Esophagus (tissue), 2 donors: ENCODE measurements at regions not wholly inside any gene's neighbourhood (a gene's known extent, or its start where the extent isn't known, plus 50 kb on each side); places are given as distances from the start of the nearest gene placed in this dataset.

Source experiments
- H3K27ac ChIP-seq, 2 donors: one replicate each; pipeline ENCODE4 v1.5.1; 2013; ENCODE audit warnings: low read depth in 2 of 2, mild to moderate bottlenecking in 2 of 2, inconsistent platforms in 1 of 2, low read length in 1 of 2, moderate library complexity in 1 of 2
- H3K27me3 ChIP-seq, 2 donors: one replicate each; pipeline ENCODE4 v1.6.1; 2013; ENCODE audit warnings: low read length in 2 of 2, control low read depth in 1 of 2, mild to moderate bottlenecking in 1 of 2; ENCODE audit not compliant: insufficient read depth in 2 of 2, control insufficient read depth in 1 of 2
- H3K36me3 ChIP-seq, 2 donors: one replicate each; pipeline ENCODE4 v1.6.1; 2013; ENCODE audit warnings: low read length in 1 of 2; ENCODE audit not compliant: control insufficient read depth in 2 of 2, insufficient read depth in 2 of 2
- H3K4me1 ChIP-seq, 2 donors: one replicate each; pipeline ENCODE4 v1.6.1; 2013; ENCODE audit warnings: low read length in 1 of 2; ENCODE audit not compliant: control insufficient read depth in 2 of 2, insufficient read depth in 2 of 2
- H3K4me3 ChIP-seq, 2 donors: one replicate each; pipeline ENCODE4 v1.5.1; 2013; ENCODE audit warnings: low read length in 2 of 2, mild to moderate bottlenecking in 2 of 2, low read depth in 1 of 2, moderate library complexity in 1 of 2
- H3K9me3 ChIP-seq, 2 donors: one replicate each; pipeline ENCODE4 v1.6.1; 2013; ENCODE audit warnings: mild to moderate bottlenecking in 2 of 2, low read depth in 1 of 2, low read length in 1 of 2, moderate library complexity in 1 of 2; ENCODE audit not compliant: control insufficient read depth in 2 of 2, insufficient read depth in 1 of 2
- WGBS, 2 donors: extraction: QIAGEN DNeasy Blood & Tissue Kit; methylation state at CpG; one replicate each; pipeline ENCODE4 v1.1.7; 2013; 5-methylcytosine and 5-hydroxymethylcytosine counted together
- donor health status: healthy with polysubstance abuse.
- donor health status: Bipolar disorder and iron deficiency.

- H3K36me3 ChIP-seq = no peaks in the 10 kb centered on the region
- WGBS, 2 donors = 80 to 85% methylated on average over 3 of the region's 3 CpGs
- no peaks in the 10 kb centered on the region for H3K27me3 ChIP-seq
- H3K9me3 ChIP-seq = no peaks in the 10 kb centered on the region
- no peak overlapping the region for H3K4me3 ChIP-seq
- no peaks in the 10 kb centered on the region for H3K4me1 ChIP-seq
- no peak overlapping the region for H3K27ac ChIP-seq
Measured at GRCh38 chr3:25040748-25041147, 387.3 kb upstream of the RARB start.

DNA sequence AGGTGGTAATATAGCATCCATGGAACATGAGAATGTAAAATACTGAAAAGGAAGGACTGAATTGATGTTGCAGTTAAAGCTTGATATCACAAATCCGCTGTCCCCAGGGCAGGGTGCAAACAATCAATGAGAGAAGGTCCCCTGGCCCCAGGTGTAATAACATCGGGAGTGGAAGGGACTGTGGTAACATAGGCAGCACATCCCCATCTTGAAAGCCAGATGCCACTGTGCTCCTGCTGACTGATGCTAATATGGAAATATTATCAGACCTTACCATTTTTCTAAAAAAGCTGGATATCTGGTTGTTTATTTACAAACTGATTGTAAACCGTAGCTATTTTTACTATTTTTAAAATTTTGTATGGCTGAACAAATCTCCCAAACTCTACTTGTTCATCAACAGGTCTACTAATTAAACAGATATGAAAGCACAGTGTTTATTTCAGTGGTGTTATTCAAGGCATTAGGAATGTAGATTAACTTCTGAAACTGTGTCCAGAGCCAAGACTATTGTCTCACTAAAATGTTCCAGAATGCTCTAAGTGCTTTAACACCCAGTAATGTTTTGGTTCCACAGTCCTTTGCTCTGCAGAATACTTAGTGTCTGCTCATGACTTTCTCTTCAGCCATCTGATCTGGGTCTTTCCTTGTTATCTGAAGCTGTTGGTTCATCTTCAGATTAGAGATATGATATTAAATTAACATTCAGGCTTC, 386.0 kb upstream of the RARB start:
- H3K4me1 ChIP-seq = no peaks in the 10 kb centered on the region
- H3K36me3 ChIP-seq = no peaks in the 10 kb centered on the region
- no peaks in the 10 kb centered on the region for H3K27me3 ChIP-seq
- no peaks in the 10 kb centered on the region for H3K9me3 ChIP-seq
- no peak overlapping the region for H3K27ac ChIP-seq
- WGBS, 2 donors = 81 to 85% methylated on average over 3 of the region's 3 CpGs
- H3K4me3 ChIP-seq = no peak overlapping the region

DNA sequence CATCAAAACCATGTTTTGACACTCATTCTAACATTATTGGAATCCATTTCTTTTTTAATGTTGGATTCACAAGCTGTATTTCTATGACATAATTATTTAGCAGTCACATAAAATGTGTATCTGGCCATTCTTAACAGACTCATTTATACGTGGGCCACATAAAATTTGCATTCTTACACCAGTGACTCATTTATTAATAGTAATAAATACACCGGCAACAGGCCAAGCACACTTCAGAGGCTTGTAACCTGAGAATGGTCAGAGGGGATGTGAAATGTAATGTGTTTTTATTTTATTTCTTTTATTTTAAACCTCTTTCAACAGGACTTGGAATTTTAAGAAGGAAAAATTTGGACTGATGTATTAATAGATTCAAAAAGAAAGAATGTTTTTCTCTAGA, 384.9 kb upstream of the RARB start:
- no peaks in the 10 kb centered on the region for H3K27me3 ChIP-seq
- H3K4me3 ChIP-seq = no peak overlapping the region
- H3K9me3 ChIP-seq = no peaks in the 10 kb centered on the region
- no peaks in the 10 kb centered on the region for H3K36me3 ChIP-seq
- WGBS, 2 donors = 59 to 64% methylated on average over 2 of the region's 2 CpGs
- H3K4me1 ChIP-seq = no peaks in the 10 kb centered on the region
- H3K27ac ChIP-seq = no peak overlapping the region

- no peaks in the 10 kb centered on the region for H3K36me3 ChIP-seq
- H3K4me3 ChIP-seq = no peak overlapping the region
- H3K9me3 ChIP-seq = no peaks in the 10 kb centered on the region
- 81 to 90% methylated on average over 3 of the region's 3 CpGs for WGBS, 2 donors
- H3K27ac ChIP-seq = no peak overlapping the region
- no peaks in the 10 kb centered on the region for H3K4me1 ChIP-seq
- H3K27me3 ChIP-seq = no peaks in the 10 kb centered on the region
Measured at GRCh38 chr3:25043749-25044148, 384.3 kb upstream of the RARB start.

DNA sequence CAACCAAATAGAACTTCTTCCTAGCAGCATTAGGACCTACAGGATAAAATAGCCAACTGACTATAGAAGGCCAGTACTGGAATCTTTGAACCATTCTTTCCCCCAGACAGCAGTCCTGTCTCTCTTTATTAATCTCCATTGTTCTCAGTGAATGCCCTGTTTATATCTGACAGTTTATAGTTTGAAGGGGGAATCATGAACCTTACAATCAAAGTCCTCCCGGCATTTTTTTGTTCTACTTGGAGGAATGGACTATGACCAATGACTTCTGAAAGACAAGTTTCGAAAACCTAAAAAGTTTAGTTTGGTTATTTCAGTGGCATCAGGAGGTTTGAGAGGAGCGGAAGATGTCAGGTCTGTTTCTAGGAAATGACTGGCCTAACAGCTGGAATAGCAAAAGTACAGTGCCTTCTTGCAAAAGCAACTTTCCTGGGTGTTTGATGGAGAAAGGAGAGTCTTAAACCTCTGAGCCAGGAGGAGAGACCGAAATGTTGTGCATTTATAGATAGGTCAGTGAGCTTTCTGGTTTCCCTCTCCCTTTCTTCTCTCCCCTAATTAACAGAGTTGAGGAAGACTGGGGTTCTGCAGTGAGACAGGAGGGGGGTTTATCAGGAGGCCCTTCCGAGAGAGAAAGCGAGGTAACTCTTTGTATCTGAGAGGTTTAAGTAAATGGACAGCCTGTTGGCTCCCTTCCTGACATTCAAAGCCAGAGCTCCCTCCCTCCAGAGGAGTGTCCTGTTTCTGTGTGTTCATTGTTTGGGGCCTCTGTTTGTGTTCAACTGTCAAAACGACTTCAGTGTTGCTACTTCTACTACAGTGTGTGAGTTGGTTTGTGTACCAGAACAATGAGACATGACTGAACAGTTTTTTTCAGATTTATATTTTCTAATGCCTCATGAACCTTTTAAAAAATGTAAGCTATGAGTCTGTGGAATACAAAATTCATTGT, 383.0 kb upstream of the RARB start:
- 60 to 64% methylated on average over 7 of the region's 7 CpGs for WGBS, 2 donors
- Histone ChIP-seq H3K27me3 (no peaks in the 10 kb centered on the region), H3K27ac (no peak overlapping the region)

DNA sequence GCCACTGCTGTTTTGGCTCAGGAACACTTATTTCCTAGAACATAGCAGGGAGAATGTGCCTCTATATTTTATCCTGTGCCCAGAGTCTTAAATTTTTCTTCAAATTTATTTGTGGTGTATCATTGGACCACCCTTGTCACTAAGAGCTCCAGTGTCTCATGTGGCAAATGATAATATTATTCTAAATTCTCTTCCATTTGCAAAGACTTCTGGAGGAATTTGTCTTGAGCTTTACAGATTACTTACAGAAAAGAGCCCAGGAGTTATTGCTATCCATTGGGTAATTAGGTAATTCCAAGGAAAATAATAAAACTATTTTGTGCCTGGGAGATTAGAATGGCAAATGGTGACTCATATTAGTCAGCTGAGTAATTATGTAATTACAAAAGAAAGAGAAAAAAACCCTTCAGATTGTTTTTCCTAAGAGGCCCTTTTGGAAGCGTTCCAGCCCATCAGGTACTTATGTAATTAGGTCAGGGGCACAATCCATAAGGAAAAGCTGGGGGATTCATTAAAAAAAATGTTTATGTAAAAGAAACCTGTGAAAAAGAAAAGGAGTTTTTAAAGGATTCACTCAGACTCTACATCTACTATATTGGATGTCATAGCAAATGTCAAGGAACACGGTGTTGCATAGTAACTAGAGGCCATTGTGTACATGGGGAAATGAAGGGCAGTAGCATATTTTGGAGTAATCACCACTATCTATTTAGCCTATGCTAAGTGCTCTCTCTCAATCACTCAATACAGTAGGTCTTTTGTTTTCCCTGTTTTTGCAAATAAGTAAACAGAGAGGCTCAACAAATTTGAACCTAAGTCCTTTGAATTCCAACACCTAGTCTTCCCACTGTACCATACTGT, 380.9 kb upstream of the RARB start:
- no peak overlapping the region for H3K27ac ChIP-seq
- no peaks in the 10 kb centered on the region for H3K36me3 ChIP-seq
- H3K4me1 ChIP-seq = no peaks in the 10 kb centered on the region
- no peaks in the 10 kb centered on the region for H3K9me3 ChIP-seq
- no peak overlapping the region for H3K4me3 ChIP-seq
- WGBS, 2 donors = 56 to 61% methylated on average over 2 of the region's 2 CpGs
- H3K27me3 ChIP-seq = no peaks in the 10 kb centered on the region

More for the DNA sequence above, 383.0 kb upstream of the RARB start:
- H3K9me3 ChIP-seq = no peaks in the 10 kb centered on the region
- H3K36me3 ChIP-seq = no peaks in the 10 kb centered on the region
- no peaks in the 10 kb centered on the region for H3K4me1 ChIP-seq
- H3K4me3 ChIP-seq = no peak overlapping the region

- Histone ChIP-seq H3K9me3 (no peaks in the 10 kb centered on the region), H3K27me3 (no peaks in the 10 kb centered on the region), H3K36me3 (no peaks in the 10 kb centered on the region), H3K27ac (no peak overlapping the region), H3K4me3 (no peak overlapping the region), H3K4me1 (no peaks in the 10 kb centered on the region)
- 83% methylated on average over 3 of the region's 3 CpGs for WGBS, 2 donors
Measured at GRCh38 chr3:25049304-25049703, 378.8 kb upstream of the RARB start.

DNA sequence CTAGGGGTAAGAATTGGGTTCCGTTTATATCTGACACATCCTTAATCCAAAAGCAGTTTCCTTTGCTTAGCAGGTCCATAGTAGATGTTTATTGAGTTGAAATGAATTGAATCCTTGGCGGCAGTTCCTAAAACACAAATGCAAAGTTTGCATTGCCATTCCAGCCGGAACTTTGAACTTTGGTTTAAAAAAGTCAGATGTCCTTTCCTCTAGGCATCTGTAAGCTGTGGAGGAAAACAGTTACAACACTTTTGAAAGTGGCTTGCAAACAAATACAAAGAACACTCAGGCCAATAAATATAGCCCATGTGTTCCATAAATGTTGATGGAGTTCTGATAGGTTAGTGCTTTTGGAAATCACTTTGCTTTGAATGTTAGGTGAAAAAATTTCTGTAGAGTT, 374.7 kb upstream of the RARB start:
- H3K4me1 ChIP-seq = no peaks in the 10 kb centered on the region
- H3K9me3 ChIP-seq = no peaks in the 10 kb centered on the region
- WGBS, 2 donors = 80 to 82% methylated on average over 3 of the region's 3 CpGs
- no peaks in the 10 kb centered on the region for H3K36me3 ChIP-seq
- no peak overlapping the region for H3K27ac ChIP-seq
- H3K27me3 ChIP-seq = no peaks in the 10 kb centered on the region
- no peak overlapping the region for H3K4me3 ChIP-seq

- Histone ChIP-seq H3K27me3 (no peaks in the 10 kb centered on the region), H3K36me3 (no peaks in the 10 kb centered on the region), H3K9me3 (no peaks in the 10 kb centered on the region), H3K4me1 (no peaks in the 10 kb centered on the region), H3K27ac (no peak overlapping the region), H3K4me3 (no peak overlapping the region)
- 68 to 83% methylated on average over 1 of the region's 1 CpG for WGBS, 2 donors
Measured at GRCh38 chr3:25056036-25056755, 371.9 kb upstream of the RARB start.
